Psoas muscle (tissue), 7 donors: ENCODE measurements at regions not wholly inside any gene's neighbourhood (a gene's known extent, or its start where the extent isn't known, plus 50 kb on each side); places are given as distances from the start of the nearest gene placed in this dataset.
"Not testable (repeated sequence)": the region's sequence is repeated elsewhere in the genome, so short reads cannot be mapped to it uniquely, and the experiment has no call there.

ENCODE experiments used
- ATAC-seq, 4 donors: fragments of 200-7000 bp; cut with Tn5 transposase; one replicate each; pipeline ENCODE4 v1.9.1; 2020; ENCODE audit warnings: moderate library complexity in 3 of 4, mild to moderate bottlenecking in 2 of 4
- DNase-seq, 2 donors: peaks; one replicate each; pipeline ENCODE4 v3.0.0-alpha.2; 2020
- H3K27ac ChIP-seq: fragments of 200-600 bp; one replicate; pipeline ENCODE4 v1.8.0; 2022
- H3K27me3 ChIP-seq, 3 donors: fragments of 200-600 bp in 1 of 3; one replicate each; pipeline versions ENCODE4 v1.6.1 to v1.8.0; 2013 to 2022; ENCODE audit warnings: low read length in 2 of 3, mild to moderate bottlenecking in 2 of 3, moderate library complexity in 1 of 3; ENCODE audit not compliant: insufficient read depth in 3 of 3
- H3K36me3 ChIP-seq, 2 donors: fragments of 200-600 bp in 1 of 2; one replicate each; pipeline versions ENCODE4 v1.6.1 to v1.8.0; 2013 to 2022; ENCODE audit warnings: low read depth in 1 of 2, mild to moderate bottlenecking in 1 of 2, moderate library complexity in 1 of 2; ENCODE audit not compliant: insufficient read depth in 1 of 2
- H3K4me1 ChIP-seq: fragments of 200-600 bp; one replicate; pipeline ENCODE4 v1.8.0; 2022
- H3K4me3 ChIP-seq: fragments of 200-600 bp; one replicate; pipeline ENCODE4 v1.8.0; 2022; ENCODE audit warnings: mild to moderate bottlenecking
- H3K9me3 ChIP-seq: fragments of 200-600 bp; one replicate; pipeline ENCODE4 v1.8.0; 2022
- CTCF ChIP-seq: fragments of 200-600 bp; IDR thresholded peaks from one replicate; pipeline ENCODE4 v1.8.0; 2022; ENCODE audit warnings: antibody characterized with exemption
- WGBS, 3 donors: extraction: QIAGEN DNeasy Blood & Tissue Kit; methylation state at CpG; one replicate each; pipeline versions ENCODE4 v1.1.6 to v1.1.7; 2013; 5-methylcytosine and 5-hydroxymethylcytosine counted together
- intact Hi-C, 2 donors: fragments of 100-400 bp; cut with DNase I; formaldehyde crosslinking; loops; one replicate each; pipeline versions ENCODE4 v1.11.0 to v1.14.2; 2022
- donor health status: healthy with polysubstance abuse.
- donor health status: DM: no; HTN: no; CAD: no; lungs with moderate emphysema.
- donor health status: Bipolar disorder and iron deficiency.
- donor health status: healthy.
- donor health status: DM: yes; HTN: yes; CAD: no.
- donor health status: DM: no; HTN: no; CAD: no.
- donor health status: DM: yes; HTN: yes; CAD: no.

- ATAC-seq: no peak
- H3K36me3 ChIP-seq: no peaks in the 10 kb centered on the region
- no peak for TF ChIP-seq CTCF
- H3K4me1 ChIP-seq: peaks cover 4% of the 10 kb centered on the region
- no peaks in the 10 kb centered on the region for H3K27me3 ChIP-seq
- intact Hi-C loops: loop anchor here (5.0 to 10.0 kb wide), 3 partner anchors 58 to 205 kb away; partner anchors contain the start of gene CD2AP (in 1 of the 2)
- H3K9me3 ChIP-seq: no peaks in the 10 kb centered on the region
- H3K27ac ChIP-seq: no peak overlapping the region
- no peak overlapping the region for H3K4me3 ChIP-seq
- DNase-seq: no peak
Measured at GRCh38 chr6:47419621-47420020, 58.0 kb upstream of the CD2AP start.

- H3K36me3 ChIP-seq: no peaks in the 10 kb centered on the region
- no peak overlapping the region for H3K4me3 ChIP-seq
- intact Hi-C loops: no loop called here
- no peak for TF ChIP-seq CTCF
- H3K27me3 ChIP-seq: no peaks in the 10 kb centered on the region
- 68 to 75% (median 70%) methylated on average over 5 of the region's 5 CpGs for WGBS, 3 donors
- H3K27ac ChIP-seq: no peak overlapping the region
- ATAC-seq (no peak), DNase-seq (no peak)
- no peaks in the 10 kb centered on the region for H3K9me3 ChIP-seq
- H3K4me1 ChIP-seq: no peaks in the 10 kb centered on the region
Measured at GRCh38 chr6:47420394-47421371, 56.9 kb upstream of the CD2AP start.

- no peak overlapping the region for H3K4me3 ChIP-seq
- H3K27ac ChIP-seq: no peak overlapping the region
- H3K4me1 ChIP-seq: no peaks in the 10 kb centered on the region
- no peaks in the 10 kb centered on the region for H3K27me3 ChIP-seq
- ATAC-seq (no peak), DNase-seq (no peak)
- H3K36me3 ChIP-seq: no peaks in the 10 kb centered on the region
- H3K9me3 ChIP-seq: no peaks in the 10 kb centered on the region
- intact Hi-C loops: no loop called here
- no peak for TF ChIP-seq CTCF
Measured at GRCh38 chr6:47423079-47423478, 54.5 kb upstream of the CD2AP start.

GRCh38 chr6:47424436-47424836 lies 53.2 kb upstream of the CD2AP start:
- 54 to 61% (median 58%) methylated on average over 4 of the region's 4 CpGs for WGBS, 3 donors

GRCh38 chr6:47425724-47426123 lies 51.9 kb upstream of the CD2AP start:
- H3K9me3 ChIP-seq, H3K27me3 ChIP-seq, DNase-seq, H3K4me1 ChIP-seq, H3K4me3 ChIP-seq, H3K27ac ChIP-seq, H3K36me3 ChIP-seq, intact Hi-C loops, ATAC-seq: not testable (repeated sequence)
- 93 to 97% (median 94%) methylated on average over 3 of the region's 3 CpGs for WGBS, 3 donors

More at GRCh38 chr6:47424436-47424836, 53.2 kb upstream of the CD2AP start:
- intact Hi-C loops: no loop called here
- TF ChIP-seq CTCF: no peak
- no peaks in the 10 kb centered on the region for H3K36me3 ChIP-seq
- DNase-seq (no peak), ATAC-seq (no peak)
- no peaks in the 10 kb centered on the region for H3K4me1 ChIP-seq
- no peak overlapping the region for H3K4me3 ChIP-seq
- no peaks in the 10 kb centered on the region for H3K9me3 ChIP-seq
- H3K27me3 ChIP-seq: no peaks in the 10 kb centered on the region
- H3K27ac ChIP-seq: no peak overlapping the region
